ENCODE measurements at regions not wholly inside any gene's neighbourhood (a gene's known extent, or its start where the extent isn't known, plus 50 kb on each side); places are given as distances from the start of the nearest gene placed in this dataset.

- ChIA-PET CTCF (no interaction called here), POLR2A (no interaction called here)
- TF ChIP-seq CTCF (IDR thresholded peaks at IDR 0.05; ENCODE audit: insufficient read depth, low read depth, low read length), result no peak
- H3K27me3 ChIP-seq (ENCODE audit: control insufficient read depth, insufficient read depth, low read length), result no peaks in the 10 kb centered on the region
- no peak overlapping the region for H3K4me3 ChIP-seq (ENCODE audit: low read depth, low read length)
- H3K36me3 ChIP-seq (ENCODE audit: control insufficient read depth, insufficient read depth, low read length), result no peaks in the 10 kb centered on the region
- DNase-seq (ENCODE audit: low read depth), result no peak
Observed at GRCh38 chr19:30897034-30897433, 452.2 kb downstream of the TSHZ3 start.

GRCh38 chr19:30896554-30896953 lies 452.7 kb downstream of the TSHZ3 start:
- no peak for TF ChIP-seq CTCF (IDR thresholded peaks at IDR 0.05; ENCODE audit: insufficient read depth, low read depth, low read length)
- POLR2A ChIA-PET, result no interaction called here
- Histone ChIP-seq H3K27me3 (ENCODE audit: control insufficient read depth, insufficient read depth, low read length) (no peaks in the 10 kb centered on the region), H3K36me3 (ENCODE audit: control insufficient read depth, insufficient read depth, low read length) (no peaks in the 10 kb centered on the region), H3K4me3 (ENCODE audit: low read depth, low read length) (no peak overlapping the region)
- CTCF ChIA-PET, result no interaction called here
- no peak for DNase-seq (ENCODE audit: low read depth)

GRCh38 chr19:30895946-30896345 lies 453.3 kb downstream of the TSHZ3 start:
- no peaks in the 10 kb centered on the region for H3K36me3 ChIP-seq (ENCODE audit: control insufficient read depth, insufficient read depth, low read length)
- no peak for TF ChIP-seq CTCF (IDR thresholded peaks at IDR 0.05; ENCODE audit: insufficient read depth, low read depth, low read length)
- ChIA-PET CTCF (interaction anchor here (0.7 kb wide), 1 partner anchor 85 kb away, joined by 3 read pairs; no protein-coding TSS in a partner anchor), POLR2A (no interaction called here)
- no peak overlapping the region for H3K4me3 ChIP-seq (ENCODE audit: low read depth, low read length)
- no peaks in the 10 kb centered on the region for H3K27me3 ChIP-seq (ENCODE audit: control insufficient read depth, insufficient read depth, low read length)
- DNase-seq (ENCODE audit: low read depth), result no peak

- H3K4me3 ChIP-seq (ENCODE audit: low read depth, low read length), result no peak overlapping the region
- CTCF ChIA-PET, result interaction anchor here (0.7 kb wide), 1 partner anchor 1421 kb away, joined by 3 read pairs; no protein-coding TSS in a partner anchor
Observed at GRCh38 chr19:30891051-30891450, 458.2 kb downstream of the TSHZ3 start.

GRCh38 chr19:30890033-30890432 lies 459.2 kb downstream of the TSHZ3 start:
- CTCF ChIA-PET, result no interaction called here
- no peaks in the 10 kb centered on the region for H3K36me3 ChIP-seq (ENCODE audit: control insufficient read depth, insufficient read depth, low read length)
- POLR2A ChIA-PET, result no interaction called here
- no peak for TF ChIP-seq CTCF (IDR thresholded peaks at IDR 0.05; ENCODE audit: insufficient read depth, low read depth, low read length)
- H3K27me3 ChIP-seq (ENCODE audit: control insufficient read depth, insufficient read depth, low read length), result no peaks in the 10 kb centered on the region
- no peak overlapping the region for H3K4me3 ChIP-seq (ENCODE audit: low read depth, low read length)
- no peak for DNase-seq (ENCODE audit: low read depth)

More at GRCh38 chr19:30891051-30891450, 458.2 kb downstream of the TSHZ3 start:
- no peak for DNase-seq (ENCODE audit: low read depth)
- no peak for TF ChIP-seq CTCF (IDR thresholded peaks at IDR 0.05; ENCODE audit: insufficient read depth, low read depth, low read length)
- no peaks in the 10 kb centered on the region for H3K36me3 ChIP-seq (ENCODE audit: control insufficient read depth, insufficient read depth, low read length)
- no peaks in the 10 kb centered on the region for H3K27me3 ChIP-seq (ENCODE audit: control insufficient read depth, insufficient read depth, low read length)
- POLR2A ChIA-PET, result no interaction called here
